ENCODE measurements at regions not wholly inside any gene's neighbourhood (a gene's known extent, or its start where the extent isn't known, plus 50 kb on each side); places are given as distances from the start of the nearest gene placed in this dataset.

- POLR2A ChIA-PET = no interaction called here
- TF ChIP-seq CBFB (CRISPR knock-in tag; IDR thresholded peaks at IDR 0.05; ENCODE audit: low read depth) = no peak
- no peak for TF ChIP-seq CREM (CRISPR knock-in tag; IDR thresholded peaks at IDR 0.05)
- no peak for TF ChIP-seq IRF2 (CRISPR knock-in tag; IDR thresholded peaks at IDR 0.05; ENCODE audit: borderline replicate concordance, low read depth)
- no peak for TF ChIP-seq NR2C2 (CRISPR knock-in tag; IDR thresholded peaks at IDR 0.05)
- TF ChIP-seq IRF1 (CRISPR knock-in tag; IDR thresholded peaks at IDR 0.05) = no peak
- TF ChIP-seq OVOL2 (CRISPR knock-in tag; IDR thresholded peaks at IDR 0.05; ENCODE audit: borderline replicate concordance) = no peak
- no peak for TF ChIP-seq MAX (CRISPR knock-in tag; IDR thresholded peaks at IDR 0.05)
- TF ChIP-seq SP1 (CRISPR knock-in tag; conservative IDR thresholded peaks at IDR 0.05) = no peak
- no peak for ATAC-seq
- CTCF ChIA-PET = interaction anchor here (3.0 to 4.1 kb wide), 2 partner anchors 151 to 223 kb away, joined by 17 to 44 read pairs; no protein-coding TSS in a partner anchor
- peaks cover 3% of the 10 kb centered on the region; the same call in 1 of the 2 replicates for H3K27me3 Mint-ChIP-seq (ENCODE audit: low read depth)
- H3K4me1 Mint-ChIP-seq = peaks cover 13% of the 10 kb centered on the region
- no peak for DNase-seq (ENCODE audit: low spot score)
- H3K27ac Mint-ChIP-seq = no peak overlapping the region
- H3K9me3 Mint-ChIP-seq = peaks cover 10% of the 10 kb centered on the region; the same call in 1 of the 2 replicates
- no peaks in the 10 kb centered on the region for H3K36me3 Mint-ChIP-seq
- H3K4me3 Mint-ChIP-seq = no peak overlapping the region
Measured at GRCh38 chr10:84763965-84764364, 435.6 kb downstream of the CCSER2 start.

- no peak for ATAC-seq
- TF ChIP-seq PRDM15 (CRISPR knock-in tag; IDR thresholded peaks at IDR 0.05) = no peak
- TF ChIP-seq TCF7 (CRISPR knock-in tag; IDR thresholded peaks at IDR 0.05; ENCODE audit: low read depth) = no peak
- no peak for TF ChIP-seq RELA (CRISPR knock-in tag; IDR thresholded peaks at IDR 0.05; ENCODE audit: borderline replicate concordance)
- no peak for TF ChIP-seq ZNF263 (CRISPR knock-in tag; IDR thresholded peaks at IDR 0.05; ENCODE audit: low read depth)
- TF ChIP-seq ZNF425 (CRISPR knock-in tag; conservative IDR thresholded peaks at IDR 0.05) = no peak
- no peak for TF ChIP-seq AR (CRISPR knock-in tag; IDR thresholded peaks at IDR 0.05)
- TF ChIP-seq ARID4B (CRISPR knock-in tag; IDR thresholded peaks at IDR 0.05; ENCODE audit: borderline replicate concordance) = no peak
- no peak for TF ChIP-seq ZNF396 (CRISPR knock-in tag; IDR thresholded peaks at IDR 0.05; ENCODE audit: borderline replicate concordance)
- TF ChIP-seq CTCF (IDR thresholded peaks at IDR 0.05) = no peak
- TF ChIP-seq ESRRA (CRISPR knock-in tag; IDR thresholded peaks at IDR 0.05; ENCODE audit: borderline replicate concordance) = no peak
- TF ChIP-seq FOXJ3 (CRISPR knock-in tag; IDR thresholded peaks at IDR 0.05; ENCODE audit: borderline replicate concordance) = no peak
Measured at GRCh38 chr10:84765086-84765485, 436.7 kb downstream of the CCSER2 start.

More at GRCh38 chr10:84765086-84765485, 436.7 kb downstream of the CCSER2 start:
- Mint-ChIP-seq H3K27ac (no peak overlapping the region), H3K36me3 (no peaks in the 10 kb centered on the region), H3K9me3 (peaks cover 6% of the 10 kb centered on the region; the same call in 1 of the 2 replicates), H3K4me3 (no peak overlapping the region), H3K4me1 (peaks cover 13% of the 10 kb centered on the region), H3K27me3 (ENCODE audit: low read depth) (peaks cover 3% of the 10 kb centered on the region; the same call in 1 of the 2 replicates)
- no peak for DNase-seq (ENCODE audit: low spot score)
- CTCF ChIA-PET = interaction anchor here (4.1 kb wide), 1 partner anchor 152 kb away, joined by 44 read pairs; no protein-coding TSS in a partner anchor
- POLR2A ChIA-PET = no interaction called here

All from WTC11 (cell line).